Esophagus (tissue), 2 donors: ENCODE measurements at regions not wholly inside any gene's neighbourhood (a gene's known extent, or its start where the extent isn't known, plus 50 kb on each side); places are given as distances from the start of the nearest gene placed in this dataset.

Experiments
- H3K27ac ChIP-seq, 2 donors: one replicate each; pipeline ENCODE4 v1.5.1; 2013; ENCODE audit warnings: low read depth in 2 of 2, mild to moderate bottlenecking in 2 of 2, inconsistent platforms in 1 of 2, low read length in 1 of 2, moderate library complexity in 1 of 2
- H3K27me3 ChIP-seq, 2 donors: one replicate each; pipeline ENCODE4 v1.6.1; 2013; ENCODE audit warnings: low read length in 2 of 2, control low read depth in 1 of 2, mild to moderate bottlenecking in 1 of 2; ENCODE audit not compliant: insufficient read depth in 2 of 2, control insufficient read depth in 1 of 2
- H3K36me3 ChIP-seq, 2 donors: one replicate each; pipeline ENCODE4 v1.6.1; 2013; ENCODE audit warnings: low read length in 1 of 2; ENCODE audit not compliant: control insufficient read depth in 2 of 2, insufficient read depth in 2 of 2
- H3K4me1 ChIP-seq, 2 donors: one replicate each; pipeline ENCODE4 v1.6.1; 2013; ENCODE audit warnings: low read length in 1 of 2; ENCODE audit not compliant: control insufficient read depth in 2 of 2, insufficient read depth in 2 of 2
- H3K4me3 ChIP-seq, 2 donors: one replicate each; pipeline ENCODE4 v1.5.1; 2013; ENCODE audit warnings: low read length in 2 of 2, mild to moderate bottlenecking in 2 of 2, low read depth in 1 of 2, moderate library complexity in 1 of 2
- H3K9me3 ChIP-seq, 2 donors: one replicate each; pipeline ENCODE4 v1.6.1; 2013; ENCODE audit warnings: mild to moderate bottlenecking in 2 of 2, low read depth in 1 of 2, low read length in 1 of 2, moderate library complexity in 1 of 2; ENCODE audit not compliant: control insufficient read depth in 2 of 2, insufficient read depth in 1 of 2
- WGBS, 2 donors: extraction: QIAGEN DNeasy Blood & Tissue Kit; methylation state at CpG; one replicate each; pipeline ENCODE4 v1.1.7; 2013; 5-methylcytosine and 5-hydroxymethylcytosine counted together
- donor health status: healthy with polysubstance abuse.
- donor health status: Bipolar disorder and iron deficiency.

GRCh38 chr4:125961626-125962025, 646.9 kb downstream of the FAT4 start:
- no peaks in the 10 kb centered on the region for H3K4me1 ChIP-seq
- no peaks in the 10 kb centered on the region for H3K36me3 ChIP-seq
- H3K4me3 ChIP-seq, result no peak overlapping the region
- no peaks in the 10 kb centered on the region for H3K9me3 ChIP-seq
- H3K27me3 ChIP-seq, result no peaks in the 10 kb centered on the region
- no peak overlapping the region for H3K27ac ChIP-seq
- 86 to 88% methylated on average over 5 of the region's 5 CpGs for WGBS, 2 donors

- no peak overlapping the region for H3K27ac ChIP-seq
- H3K4me3 ChIP-seq, result no peak overlapping the region
- H3K9me3 ChIP-seq, result no peaks in the 10 kb centered on the region
- H3K27me3 ChIP-seq, result no peaks in the 10 kb centered on the region
- 71 to 76% methylated on average over 4 of the region's 4 CpGs for WGBS, 2 donors
- H3K4me1 ChIP-seq, result no peaks in the 10 kb centered on the region
- no peaks in the 10 kb centered on the region for H3K36me3 ChIP-seq
Measured at GRCh38 chr4:125975861-125976397, 661.2 kb downstream of the FAT4 start.

- no peaks in the 10 kb centered on the region for H3K36me3 ChIP-seq
- H3K9me3 ChIP-seq, result no peaks in the 10 kb centered on the region
- no peaks in the 10 kb centered on the region for H3K4me1 ChIP-seq
- H3K27me3 ChIP-seq, result no peaks in the 10 kb centered on the region
- no peak overlapping the region for H3K27ac ChIP-seq
- no peak overlapping the region for H3K4me3 ChIP-seq
- WGBS, 2 donors, result 79 to 84% methylated on average over 6 of the region's 6 CpGs
Measured at GRCh38 chr4:125979950-125980349, 665.2 kb downstream of the FAT4 start.

- 65 to 81% methylated on average over 1 of the region's 1 CpG for WGBS, 2 donors
- Histone ChIP-seq H3K9me3 (no peaks in the 10 kb centered on the region), H3K27ac (no peak overlapping the region), H3K36me3 (no peaks in the 10 kb centered on the region), H3K4me1 (no peaks in the 10 kb centered on the region), H3K27me3 (no peaks in the 10 kb centered on the region), H3K4me3 (no peak overlapping the region)
Measured at GRCh38 chr4:125983168-125983567, 668.4 kb downstream of the FAT4 start.

GRCh38 chr4:125985856-125986255, 671.1 kb downstream of the FAT4 start:
- H3K27ac ChIP-seq, result no peak overlapping the region
- no peaks in the 10 kb centered on the region for H3K4me1 ChIP-seq
- H3K9me3 ChIP-seq, result no peaks in the 10 kb centered on the region
- no peak overlapping the region for H3K4me3 ChIP-seq
- no peaks in the 10 kb centered on the region for H3K36me3 ChIP-seq
- H3K27me3 ChIP-seq, result no peaks in the 10 kb centered on the region
- WGBS, 2 donors, result 53 to 54% methylated on average over 3 of the region's 3 CpGs

- H3K27me3 ChIP-seq, result no peaks in the 10 kb centered on the region
- no peaks in the 10 kb centered on the region for H3K4me1 ChIP-seq
- H3K4me3 ChIP-seq, result no peak overlapping the region
- WGBS, 2 donors, result 89 to 90% methylated on average over 7 of the region's 7 CpGs
- H3K27ac ChIP-seq, result no peak overlapping the region
- H3K36me3 ChIP-seq, result no peaks in the 10 kb centered on the region
- no peaks in the 10 kb centered on the region for H3K9me3 ChIP-seq
Measured at GRCh38 chr4:125986307-125986706, 671.6 kb downstream of the FAT4 start.

- Histone ChIP-seq H3K27me3 (no peaks in the 10 kb centered on the region), H3K27ac (no peak overlapping the region), H3K36me3 (no peaks in the 10 kb centered on the region), H3K4me1 (no peaks in the 10 kb centered on the region), H3K4me3 (no peak overlapping the region), H3K9me3 (no peaks in the 10 kb centered on the region)
- 89 to 97% methylated on average over 1 of the region's 1 CpG for WGBS, 2 donors
Measured at GRCh38 chr4:125988464-125988863, 673.7 kb downstream of the FAT4 start.

- no peak overlapping the region for H3K27ac ChIP-seq
Measured at GRCh38 chr4:125991398-125991797, 676.6 kb downstream of the FAT4 start.

GRCh38 chr4:125992891-125993290, 678.1 kb downstream of the FAT4 start:
- no peak overlapping the region for H3K4me3 ChIP-seq
- 80 to 86% methylated on average over 2 of the region's 2 CpGs for WGBS, 2 donors
- H3K27me3 ChIP-seq, result no peaks in the 10 kb centered on the region
- H3K36me3 ChIP-seq, result no peaks in the 10 kb centered on the region
- no peak overlapping the region for H3K27ac ChIP-seq
- no peaks in the 10 kb centered on the region for H3K9me3 ChIP-seq
- H3K4me1 ChIP-seq, result no peaks in the 10 kb centered on the region

More at GRCh38 chr4:125991398-125991797, 676.6 kb downstream of the FAT4 start:
- no peaks in the 10 kb centered on the region for H3K4me1 ChIP-seq
- no peaks in the 10 kb centered on the region for H3K36me3 ChIP-seq
- no peaks in the 10 kb centered on the region for H3K9me3 ChIP-seq
- no peaks in the 10 kb centered on the region for H3K27me3 ChIP-seq
- 67 to 75% methylated on average over 2 of the region's 2 CpGs for WGBS, 2 donors
- H3K4me3 ChIP-seq, result no peak overlapping the region

GRCh38 chr4:125994024-125994423, 679.3 kb downstream of the FAT4 start:
- Histone ChIP-seq H3K27me3 (no peaks in the 10 kb centered on the region), H3K9me3 (no peaks in the 10 kb centered on the region), H3K4me1 (no peaks in the 10 kb centered on the region), H3K27ac (no peak overlapping the region), H3K4me3 (no peak overlapping the region), H3K36me3 (no peaks in the 10 kb centered on the region)
- WGBS, 2 donors, result 64 to 69% methylated on average over 9 of the region's 9 CpGs
